GM21825 (cell line): ENCODE measurements at regions not wholly inside any gene's neighbourhood (a gene's known extent, or its start where the extent isn't known, plus 50 kb on each side); places are given as distances from the start of the nearest gene placed in this dataset.
"Not testable (repeated sequence)": the region's sequence is repeated elsewhere in the genome, so short reads cannot be mapped to it uniquely, and the experiment has no call there.

ENCODE experiments used
- ATAC-seq: cut with Tn5 transposase; IDR thresholded peaks from one replicate; pipeline ENCODE4 v1.9.1; 2021; ENCODE audit warnings: mild to moderate bottlenecking, moderate library complexity; ENCODE audit not compliant: unreplicated experiment

- no peak for ATAC-seq
These were observed 289.0 kb upstream of the XYLT1 start for GRCh38 chr16:17759451-17760390.

DNA sequence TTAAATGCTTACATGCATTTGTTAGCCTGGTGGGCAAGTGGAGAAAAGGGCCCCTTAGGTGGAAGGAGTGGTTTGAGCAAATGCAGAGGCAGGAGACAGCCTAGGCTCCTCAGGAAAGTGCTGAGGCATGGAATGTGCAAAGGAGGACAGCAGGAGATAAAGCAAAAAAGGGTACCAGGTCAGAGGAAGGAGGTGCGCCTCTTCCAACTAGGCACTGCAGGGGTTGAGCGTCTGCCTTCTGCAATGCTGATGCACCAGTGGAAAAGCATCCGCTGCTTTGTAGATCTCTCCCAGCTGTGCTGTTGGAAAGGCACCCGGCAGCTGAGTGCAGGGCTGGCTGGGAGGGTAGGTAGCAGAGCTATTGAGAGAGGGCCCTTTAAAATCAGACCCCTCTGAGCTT is 287.0 kb upstream of the XYLT1 start:
- no peak for ATAC-seq

- no peak for ATAC-seq
These were observed 284.4 kb upstream of the XYLT1 start for GRCh38 chr16:17755158-17755557.

DNA sequence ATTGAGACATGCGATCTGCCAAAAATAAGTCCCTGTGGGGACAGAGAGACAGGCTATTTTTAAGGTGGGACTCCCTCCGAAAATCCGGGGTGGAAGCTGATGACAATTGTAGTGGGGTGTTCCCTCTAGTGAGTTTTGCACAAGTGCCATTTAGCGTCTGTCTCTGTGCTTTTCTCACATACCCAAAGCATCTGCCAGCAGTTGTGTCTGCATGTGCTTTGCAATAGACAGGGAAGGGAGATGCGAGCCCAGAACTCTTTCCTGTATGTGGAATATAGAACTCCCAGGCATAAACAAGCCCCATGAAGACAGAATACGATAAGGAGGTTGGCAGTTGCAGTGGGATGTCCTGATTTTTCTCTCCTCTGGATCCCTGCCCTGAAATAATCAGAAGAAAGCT is 282.7 kb upstream of the XYLT1 start:
- ATAC-seq: no peak

DNA sequence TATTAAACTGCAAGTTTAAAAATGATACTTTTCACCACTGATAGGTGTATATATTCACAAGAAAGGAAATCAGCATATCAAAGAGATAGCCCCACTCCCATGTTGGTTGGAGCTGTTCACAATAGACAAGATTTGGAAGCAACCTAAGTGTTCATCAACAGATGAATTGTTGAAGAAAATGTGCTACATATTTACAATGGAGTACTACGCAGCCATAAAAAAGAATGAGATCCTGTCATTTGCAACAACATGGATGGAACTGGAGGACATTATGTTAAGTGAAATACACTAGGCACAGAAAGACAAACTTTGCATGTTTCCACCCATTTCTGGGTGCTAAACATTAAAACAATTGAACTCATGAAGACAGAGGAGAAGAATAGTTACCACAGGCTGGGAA is 278.9 kb upstream of the XYLT1 start:
- no peak for ATAC-seq

DNA sequence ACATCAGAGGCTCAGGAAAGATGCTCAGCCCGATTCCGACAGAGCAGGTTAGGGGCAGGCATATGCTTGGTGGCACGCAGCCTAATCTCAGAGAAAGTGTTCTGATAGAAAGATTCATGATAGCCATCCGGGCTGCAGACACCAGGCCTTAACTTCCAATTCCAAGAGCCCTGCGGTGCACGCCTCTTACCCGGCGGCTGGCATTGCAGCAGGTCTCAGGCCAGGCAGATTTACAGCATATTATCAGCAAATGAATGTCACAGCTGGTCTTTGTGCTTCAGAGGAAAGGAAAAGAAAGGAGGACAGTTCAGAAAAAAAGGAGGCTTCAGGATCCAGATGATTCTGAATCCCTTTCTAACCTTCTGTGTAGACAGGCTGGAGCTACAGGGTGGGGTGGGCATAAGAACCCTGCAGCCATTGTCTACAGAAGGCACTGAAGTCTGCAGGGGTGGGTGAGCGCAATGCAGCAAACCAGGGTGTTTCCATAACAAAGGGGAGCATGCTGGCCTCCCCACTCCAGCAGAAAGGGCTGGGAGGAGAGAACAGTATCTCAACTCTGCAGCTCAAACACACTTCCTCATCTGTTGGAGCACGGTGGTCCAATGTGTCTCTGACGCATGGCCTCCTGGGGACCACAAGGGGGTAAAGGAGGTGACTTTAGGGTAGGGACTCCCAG is 277.4 kb upstream of the XYLT1 start:
- ATAC-seq: no peak

DNA sequence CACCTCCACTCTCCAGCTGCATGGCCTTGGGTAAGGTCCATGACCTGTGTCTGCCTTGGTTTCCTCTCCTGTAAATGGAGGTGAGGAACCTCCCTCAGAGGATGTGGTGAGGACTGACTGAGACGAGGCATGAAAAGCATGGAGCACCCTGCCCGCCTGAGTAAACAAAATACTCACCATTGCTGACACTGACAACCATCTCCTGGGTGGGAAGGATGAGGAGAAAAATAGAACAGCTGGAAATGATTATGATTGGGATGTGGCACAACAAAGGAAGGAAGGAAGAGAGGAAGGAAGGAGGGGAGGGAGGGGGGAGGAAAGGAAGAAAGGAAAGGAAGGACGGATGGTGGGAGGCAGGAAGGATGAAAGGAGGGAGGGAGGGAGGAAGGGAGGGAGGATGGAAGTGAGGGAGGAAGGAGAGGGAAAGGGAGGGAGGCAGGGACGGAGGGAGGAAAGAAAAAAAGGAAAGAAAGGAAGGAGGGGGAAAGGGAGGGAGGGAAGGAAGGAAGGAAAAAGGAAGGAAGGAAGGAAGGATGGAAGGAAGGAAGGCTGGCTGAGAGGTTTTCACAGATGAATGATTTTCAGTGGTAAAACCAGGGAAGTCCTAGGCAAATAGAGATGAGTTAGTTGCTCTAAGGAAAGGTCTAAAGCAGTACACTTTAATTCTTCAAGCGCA is 276.5 kb upstream of the XYLT1 start:
- ATAC-seq: no peak

DNA sequence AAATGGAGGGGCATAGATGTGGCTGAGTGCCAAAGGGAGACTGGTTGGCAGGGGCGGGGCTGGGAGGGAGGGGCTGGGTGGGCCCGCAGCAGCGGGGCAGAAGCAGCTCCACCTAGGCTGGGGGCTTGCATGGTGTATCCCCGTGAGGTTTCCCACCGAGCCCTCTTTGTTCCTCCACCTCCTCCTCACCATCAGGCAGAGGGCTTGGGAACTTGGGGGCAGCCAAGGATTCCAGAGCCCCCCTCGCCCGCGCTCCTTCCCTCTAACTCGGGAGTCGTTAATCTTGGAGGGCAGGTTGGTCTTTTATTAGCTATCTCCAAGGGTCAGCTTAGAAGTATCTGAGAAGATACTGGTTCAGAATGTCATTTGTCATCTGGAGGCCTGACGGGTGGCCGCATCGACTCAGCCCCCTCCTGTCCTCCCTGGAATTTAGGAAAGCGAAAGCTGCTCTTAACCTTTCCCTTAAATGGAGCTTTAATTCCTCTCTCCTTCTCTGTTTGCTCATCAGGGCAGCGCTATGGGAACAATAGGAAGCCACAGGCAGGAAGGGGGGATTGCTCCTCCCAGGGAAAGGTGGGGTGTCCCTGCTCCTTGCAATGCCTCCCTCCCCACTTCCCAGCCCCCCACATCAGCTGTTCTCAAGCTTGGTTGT is 274.3 kb upstream of the XYLT1 start:
- ATAC-seq: no peak

DNA sequence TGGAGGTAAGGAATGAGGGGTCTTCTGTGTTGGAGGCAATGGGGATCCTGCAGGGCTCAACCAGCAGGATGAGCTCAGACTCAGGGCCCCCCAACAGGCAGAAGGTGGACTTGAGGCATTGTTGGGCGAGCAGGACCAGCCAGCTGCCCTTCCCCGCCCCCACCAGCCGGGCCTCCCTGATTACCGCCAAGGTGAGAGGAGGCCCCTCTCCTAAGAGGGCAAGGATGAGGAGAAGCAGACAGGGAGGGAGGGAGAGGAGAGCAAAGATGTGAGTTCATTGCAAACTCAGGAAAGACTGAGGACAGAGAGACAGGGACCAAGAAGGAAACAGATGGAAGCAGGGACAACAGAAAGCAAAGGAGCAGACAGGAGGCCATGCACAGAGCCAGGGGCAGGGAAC is 272.8 kb upstream of the XYLT1 start:
- ATAC-seq: no peak

DNA sequence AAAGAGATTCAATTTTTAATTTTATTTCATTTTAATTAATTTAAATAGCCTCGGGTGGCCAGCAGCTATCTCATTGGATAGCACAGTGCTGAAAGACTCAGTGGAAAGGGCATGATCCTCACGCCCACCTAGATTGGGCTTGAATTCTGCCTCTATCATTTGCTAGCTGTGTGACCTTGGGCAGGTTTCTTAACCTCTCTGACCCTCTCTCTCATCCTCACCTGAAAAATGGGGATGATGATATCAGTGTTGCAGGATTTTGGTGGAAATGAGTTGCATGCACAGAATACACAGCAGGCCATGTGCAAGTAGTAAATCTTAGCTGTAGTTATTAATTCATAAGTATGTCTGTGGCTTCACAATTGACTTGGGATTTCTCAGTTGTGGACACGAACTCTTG is 272.4 kb upstream of the XYLT1 start:
- ATAC-seq: no peak

- ATAC-seq: not testable (repeated sequence)
These were observed 264.3 kb upstream of the XYLT1 start for GRCh38 chr16:17735099-17735498.

- ATAC-seq: no peak
These were observed 259.1 kb upstream of the XYLT1 start for GRCh38 chr16:17729820-17730219.

- ATAC-seq: no peak
These were observed 257.4 kb upstream of the XYLT1 start for GRCh38 chr16:17728196-17728595.

- no peak for ATAC-seq
These were observed 253.6 kb upstream of the XYLT1 start for GRCh38 chr16:17724242-17724898.

DNA sequence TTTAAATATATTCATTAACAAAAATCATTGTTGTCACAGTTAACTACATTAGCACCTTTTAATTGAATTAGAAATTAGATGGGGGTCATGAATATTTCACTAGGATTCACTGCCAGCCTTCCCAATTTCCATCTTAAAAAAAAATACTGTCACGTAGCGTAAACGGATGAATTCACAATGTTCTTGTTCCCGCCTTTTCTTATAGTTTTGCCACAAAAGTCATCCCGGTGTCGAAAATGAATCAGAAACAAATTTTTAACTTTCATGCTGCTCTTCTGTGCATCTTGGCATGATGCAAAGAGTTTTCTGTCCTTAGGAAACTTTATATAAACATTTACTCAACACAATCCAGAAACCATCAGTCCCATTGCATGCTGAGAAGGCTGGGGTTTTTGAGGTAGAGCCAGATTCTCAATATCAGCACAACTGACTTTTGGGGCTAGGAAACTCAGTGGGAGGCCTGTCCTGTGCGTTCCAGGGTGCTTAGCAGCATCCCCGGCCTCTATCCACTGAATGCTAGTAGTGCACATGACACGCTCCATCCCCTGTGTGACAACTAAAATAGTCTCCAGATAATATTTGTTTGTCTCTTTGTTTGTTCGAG is 252.9 kb upstream of the XYLT1 start:
- no peak for ATAC-seq

DNA sequence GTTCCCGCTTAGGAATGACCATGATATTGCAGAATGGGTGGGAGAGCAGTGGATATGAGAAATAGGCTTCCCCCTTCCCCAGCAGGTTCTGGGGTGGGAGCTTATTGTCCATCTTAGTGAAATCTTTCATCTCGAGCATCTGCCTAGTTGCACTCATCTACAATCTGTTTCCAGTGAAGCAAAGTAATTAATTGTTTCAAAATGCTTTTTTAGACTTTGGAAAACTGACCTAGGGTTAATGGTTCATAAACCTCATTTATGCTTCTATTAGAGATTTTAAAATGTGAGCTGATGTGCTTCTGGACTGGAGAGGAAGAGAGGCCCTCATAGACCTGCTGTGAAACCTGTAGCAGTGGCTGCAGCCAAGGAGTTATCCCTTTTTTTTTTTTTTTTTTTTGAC is 247.7 kb upstream of the XYLT1 start:
- no peak for ATAC-seq

- ATAC-seq: no peak
These were observed 235.1 kb upstream of the XYLT1 start for GRCh38 chr16:17705847-17706246.

- no peak for ATAC-seq
These were observed 225.9 kb upstream of the XYLT1 start for GRCh38 chr16:17696616-17697015.

GRCh38 chr16:17692484-17692883 is 221.7 kb upstream of the XYLT1 start:
- no peak for ATAC-seq

- no peak for ATAC-seq
These were observed 221.1 kb upstream of the XYLT1 start for GRCh38 chr16:17691899-17692176.
